ENCODE measurements at regions not wholly inside any gene's neighbourhood (a gene's known extent, or its start where the extent isn't known, plus 50 kb on each side); places are given as distances from the start of the nearest gene placed in this dataset.
A peak's percentile ranks its signal among the peaks of the same experiment; 100 is the strongest.

DNA sequence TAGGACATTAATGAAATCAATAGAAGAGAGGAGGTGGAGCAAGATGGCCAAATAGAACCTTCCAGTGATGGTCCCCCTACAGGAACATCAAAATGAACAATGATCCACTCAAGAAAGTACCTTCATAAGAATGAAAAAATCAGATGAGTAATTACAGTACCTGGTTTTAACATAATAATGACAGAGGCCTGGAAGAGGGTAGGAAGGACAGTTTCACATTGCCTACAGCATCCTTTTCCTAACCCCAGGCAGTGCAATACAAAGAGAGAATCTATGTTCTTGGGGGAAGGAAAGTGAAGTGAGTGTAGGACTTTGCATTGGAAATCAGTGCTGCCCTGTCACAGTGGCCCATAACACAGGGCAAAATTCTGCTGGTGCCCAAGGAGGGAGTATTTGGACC, 81.2 kb upstream of the SPTLC1 start:
- no peak overlapping the region for H3K4me3 Mint-ChIP-seq
- Histone ChIP-seq H3K27ac (ENCODE audit: low read length) (no peak overlapping the region), H3K9me3 (no peaks in the 10 kb centered on the region), H3K36me3 (ENCODE audit: control insufficient read depth in 2 of 2, extremely low read depth in 1 of 2, insufficient read depth in 1 of 2, low read length in 1 of 2) (no peaks in the 10 kb centered on the region), H3K4me1 (ENCODE audit: control insufficient read depth in 1 of 2, extremely low read depth in 1 of 2, insufficient read depth in 2 of 2, low read length in 2 of 2) (no peaks in the 10 kb centered on the region), H3K27me3 (replicated peaks in 1 of 2; ENCODE audit: control insufficient read depth in 2 of 2, extremely low read depth in 1 of 2, insufficient read depth in 2 of 2, low read length in 1 of 2) (peaks cover 0 to 4% of the 10 kb centered on the region in 2 experiments), H3K4me3 (ENCODE audit: control insufficient read depth in 1 of 2, extremely low read depth in 1 of 2, low read length in 1 of 2) (no peak overlapping the region)
- DNase-seq (no peak), ATAC-seq (replicated peaks in 1 of 4) (no peak)
- POLR2A ChIA-PET = no interaction called here
- H3K36me3 Mint-ChIP-seq = peaks cover 7% of the 10 kb centered on the region
- H3K27me3 Mint-ChIP-seq = peaks cover 3 to 13% of the 10 kb centered on the region in 2 donors
- peaks cover 5 to 12% (median 12%) of the 10 kb centered on the region in 3 donors for H3K9me3 Mint-ChIP-seq
- no peak overlapping the region for H3K27ac Mint-ChIP-seq
- H3K4me1 Mint-ChIP-seq = no peaks in the 10 kb centered on the region
- CTCF ChIA-PET = interaction anchor here (0.6 kb wide), 2 partner anchors 13 to 421 kb away, joined by 3 read pairs; no protein-coding TSS in a partner anchor

DNA sequence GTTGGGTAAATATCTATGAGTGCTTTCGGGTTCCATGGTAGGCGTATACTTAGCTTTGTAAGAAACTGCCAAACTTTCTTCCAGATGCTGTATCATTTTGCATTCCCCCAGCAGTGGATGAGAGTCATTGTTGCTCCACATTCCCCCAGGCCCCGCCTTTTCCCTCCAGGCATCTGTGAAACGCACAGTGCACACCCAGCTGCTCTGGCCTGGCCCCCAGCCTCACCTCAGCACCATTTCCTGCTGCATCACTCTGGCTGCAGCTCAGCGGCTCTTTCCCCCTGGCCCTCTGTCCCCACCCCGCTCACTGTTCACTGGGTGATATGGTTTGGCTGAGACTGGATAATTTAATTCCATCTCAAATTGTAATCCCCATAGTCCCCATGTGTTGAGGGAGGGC, 76.6 kb upstream of the SPTLC1 start:
- Histone ChIP-seq H3K4me1 (ENCODE audit: control insufficient read depth in 1 of 2, extremely low read depth in 1 of 2, insufficient read depth in 2 of 2, low read length in 2 of 2) (no peaks in the 10 kb centered on the region), H3K4me3 (ENCODE audit: control insufficient read depth in 1 of 2, extremely low read depth in 1 of 2, low read length in 1 of 2) (no peak overlapping the region), H3K27me3 (replicated peaks in 1 of 2; ENCODE audit: control insufficient read depth in 2 of 2, extremely low read depth in 1 of 2, insufficient read depth in 2 of 2, low read length in 1 of 2) (peaks cover 0 to 13% of the 10 kb centered on the region in 2 experiments), H3K27ac (ENCODE audit: low read length) (no peak overlapping the region), H3K36me3 (ENCODE audit: control insufficient read depth in 2 of 2, extremely low read depth in 1 of 2, insufficient read depth in 1 of 2, low read length in 1 of 2) (no peaks in the 10 kb centered on the region), H3K9me3 (no peaks in the 10 kb centered on the region)
- peaks cover 0 to under 1% (median under 1%) of the 10 kb centered on the region in 3 donors for H3K9me3 Mint-ChIP-seq
- 70% methylated on average over 4 of the region's 6 CpGs for WGBS (ENCODE audit: insufficient coverage)
- POLR2A ChIA-PET = no interaction called here
- CTCF ChIA-PET = no interaction called here
- no peak for DNase-seq
- peaks cover 0 to 17% of the 10 kb centered on the region in 2 donors for H3K27me3 Mint-ChIP-seq
- H3K4me3 Mint-ChIP-seq = no peak overlapping the region
- H3K36me3 Mint-ChIP-seq = no peaks in the 10 kb centered on the region
- no peak for ATAC-seq (replicated peaks in 1 of 4)
- H3K4me1 Mint-ChIP-seq = no peaks in the 10 kb centered on the region
- no peak overlapping the region for H3K27ac Mint-ChIP-seq

DNA sequence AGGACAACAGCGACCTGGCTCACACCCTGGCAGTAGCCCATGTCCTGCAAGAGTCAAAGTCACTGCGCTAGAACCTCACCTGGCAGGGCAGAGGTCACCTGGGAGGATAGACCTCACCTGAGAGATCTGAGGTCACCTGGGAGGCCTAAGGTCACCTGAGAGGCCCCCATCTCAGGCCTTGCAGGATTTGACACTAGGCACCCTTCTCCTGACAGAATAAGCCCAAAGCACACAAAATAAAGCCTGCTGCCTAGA, 75.2 kb upstream of the SPTLC1 start:
- ChIA-PET CTCF (no interaction called here), POLR2A (no interaction called here)
- no peak overlapping the region for H3K27ac ChIP-seq (ENCODE audit: low read length)
- H3K27me3 ChIP-seq (replicated peaks in 1 of 2; ENCODE audit: control insufficient read depth in 2 of 2, extremely low read depth in 1 of 2, insufficient read depth in 2 of 2, low read length in 1 of 2) = peaks cover 0 to 13% of the 10 kb centered on the region in 2 experiments
- H3K4me3 ChIP-seq (ENCODE audit: control insufficient read depth in 1 of 2, extremely low read depth in 1 of 2, low read length in 1 of 2) = no peak overlapping the region
- ATAC-seq (replicated peaks in 1 of 4) = no peak
- no peaks in the 10 kb centered on the region for H3K4me1 Mint-ChIP-seq
- no peak for DNase-seq
- no peak overlapping the region for H3K4me3 Mint-ChIP-seq
- no peaks in the 10 kb centered on the region for H3K36me3 ChIP-seq (ENCODE audit: control insufficient read depth in 2 of 2, extremely low read depth in 1 of 2, insufficient read depth in 1 of 2, low read length in 1 of 2)
- peaks cover 0 to 15% of the 10 kb centered on the region in 2 donors for H3K27me3 Mint-ChIP-seq
- H3K27ac Mint-ChIP-seq = no peak overlapping the region
- H3K36me3 Mint-ChIP-seq = no peaks in the 10 kb centered on the region
- no peaks in the 10 kb centered on the region for H3K4me1 ChIP-seq (ENCODE audit: control insufficient read depth in 1 of 2, extremely low read depth in 1 of 2, insufficient read depth in 2 of 2, low read length in 2 of 2)
- no peaks in the 10 kb centered on the region for H3K9me3 Mint-ChIP-seq
- 100% methylated on average over 2 of the region's 2 CpGs for WGBS (ENCODE audit: insufficient coverage)
- H3K9me3 ChIP-seq = no peaks in the 10 kb centered on the region

DNA sequence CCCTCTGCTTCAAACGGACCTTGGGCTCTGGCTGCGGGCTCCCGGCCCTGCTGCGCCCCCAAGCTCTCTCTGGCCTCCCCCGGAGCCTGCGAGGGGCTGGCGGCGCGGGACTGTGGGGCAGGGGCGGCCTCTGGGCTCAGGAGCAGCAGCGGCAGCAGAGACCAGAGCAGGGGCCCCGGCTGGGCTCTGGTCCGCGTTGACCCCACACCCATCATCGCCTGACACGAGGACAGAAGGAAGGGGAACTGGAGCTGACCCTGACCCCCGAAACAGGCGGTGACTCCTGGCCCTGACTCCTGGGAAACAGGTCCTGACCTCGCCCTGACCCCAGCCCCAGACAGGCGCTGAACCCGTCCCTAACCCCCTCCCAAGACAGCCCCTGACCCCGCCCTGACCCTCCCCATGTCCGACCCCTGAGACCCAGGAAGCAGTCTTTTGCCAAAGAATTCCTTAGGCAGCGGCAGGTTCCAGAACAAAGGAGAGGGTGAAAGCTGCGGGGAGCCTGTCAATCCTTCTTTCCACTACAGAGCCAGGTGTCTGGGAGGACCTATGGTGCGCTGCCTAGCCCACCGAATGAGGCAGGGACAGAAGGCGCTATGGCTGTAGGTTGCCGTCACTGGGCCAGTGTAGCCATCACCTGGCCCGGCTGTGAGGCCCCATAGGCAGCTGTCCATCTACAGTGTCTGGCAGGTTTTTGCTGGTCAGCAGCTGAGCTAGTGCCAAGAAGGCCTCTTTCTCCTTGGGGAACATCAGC, 74.7 kb upstream of the SPTLC1 start:
- Mint-ChIP-seq H3K27me3 (peaks cover 0 to 15% of the 10 kb centered on the region in 2 donors), H3K27ac (no peak overlapping the region), H3K36me3 (no peaks in the 10 kb centered on the region), H3K9me3 (no peaks in the 10 kb centered on the region), H3K4me1 (no peaks in the 10 kb centered on the region), H3K4me3 (no peak overlapping the region)
- Histone ChIP-seq H3K27me3 (replicated peaks in 1 of 2; ENCODE audit: control insufficient read depth in 2 of 2, extremely low read depth in 1 of 2, insufficient read depth in 2 of 2, low read length in 1 of 2) (peaks cover 0 to 13% of the 10 kb centered on the region in 2 experiments), H3K9me3 (no peaks in the 10 kb centered on the region), H3K4me3 (ENCODE audit: control insufficient read depth in 1 of 2, extremely low read depth in 1 of 2, low read length in 1 of 2) (no peak overlapping the region), H3K27ac (ENCODE audit: low read length) (no peak overlapping the region), H3K36me3 (ENCODE audit: control insufficient read depth in 2 of 2, extremely low read depth in 1 of 2, insufficient read depth in 1 of 2, low read length in 1 of 2) (no peaks in the 10 kb centered on the region), H3K4me1 (ENCODE audit: control insufficient read depth in 1 of 2, extremely low read depth in 1 of 2, insufficient read depth in 2 of 2, low read length in 2 of 2) (no peaks in the 10 kb centered on the region)
- ATAC-seq (replicated peaks in 1 of 4) = no peak
- POLR2A ChIA-PET = no interaction called here
- CTCF ChIA-PET = no interaction called here
- no peak for DNase-seq
- 86% methylated on average over 26 of the region's 30 CpGs for WGBS (ENCODE audit: insufficient coverage)

DNA sequence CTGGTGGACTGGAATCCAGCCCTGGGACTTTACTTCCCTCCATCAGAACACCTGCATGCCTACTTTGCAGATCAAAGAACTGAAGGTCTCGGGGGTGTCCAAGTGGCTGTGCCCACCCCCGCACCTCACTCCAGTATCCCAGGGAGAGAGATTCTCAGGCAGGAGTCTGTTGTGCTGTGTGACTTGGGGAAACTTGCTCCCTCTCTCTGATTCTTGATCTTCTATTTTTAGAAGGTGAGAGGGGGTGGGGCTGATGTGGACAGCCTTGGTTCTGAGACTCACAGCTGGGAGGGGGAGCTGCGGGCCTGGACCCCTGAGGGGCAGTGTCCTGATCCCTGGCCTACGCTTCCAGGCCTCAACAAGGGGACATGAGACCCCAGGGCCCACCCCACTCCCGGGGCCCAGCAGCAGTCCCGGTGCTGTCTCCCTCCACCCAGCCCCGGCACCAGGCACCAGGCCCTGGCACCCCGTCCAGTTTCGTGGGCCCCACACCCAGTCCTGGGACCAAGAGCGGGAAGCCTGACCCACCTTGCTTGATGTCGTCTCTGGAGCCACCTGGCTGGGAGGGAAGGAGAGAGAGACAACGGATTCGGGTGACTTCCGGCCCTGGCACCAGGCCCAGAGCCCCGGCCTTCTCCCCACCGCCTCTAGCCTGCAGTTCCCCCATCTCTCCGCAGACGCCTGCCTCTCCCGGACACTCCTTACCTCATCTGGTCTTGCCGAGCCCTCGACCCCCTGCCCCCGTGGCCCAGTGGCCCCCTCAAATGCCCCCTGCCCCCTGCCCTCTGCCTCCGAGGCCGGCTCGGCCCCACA, 74.0 kb upstream of the SPTLC1 start:
- Mint-ChIP-seq H3K4me1 (no peaks in the 10 kb centered on the region), H3K4me3 (no peak overlapping the region), H3K27me3 (peaks cover 5 to 15% of the 10 kb centered on the region in 2 donors), H3K36me3 (no peaks in the 10 kb centered on the region), H3K27ac (no peak overlapping the region), H3K9me3 (no peaks in the 10 kb centered on the region)
- CTCF ChIA-PET = no interaction called here
- POLR2A ChIA-PET = no interaction called here
- Histone ChIP-seq H3K4me3 (ENCODE audit: control insufficient read depth in 1 of 2, extremely low read depth in 1 of 2, low read length in 1 of 2) (no peak overlapping the region), H3K27me3 (replicated peaks in 1 of 2; ENCODE audit: control insufficient read depth in 2 of 2, extremely low read depth in 1 of 2, insufficient read depth in 2 of 2, low read length in 1 of 2) (peaks cover 0 to 13% of the 10 kb centered on the region in 2 experiments), H3K27ac (ENCODE audit: low read length) (no peak overlapping the region), H3K36me3 (ENCODE audit: control insufficient read depth in 2 of 2, extremely low read depth in 1 of 2, insufficient read depth in 1 of 2, low read length in 1 of 2) (no peaks in the 10 kb centered on the region), H3K4me1 (ENCODE audit: control insufficient read depth in 1 of 2, extremely low read depth in 1 of 2, insufficient read depth in 2 of 2, low read length in 2 of 2) (no peaks in the 10 kb centered on the region), H3K9me3 (no peaks in the 10 kb centered on the region)
- 66% methylated on average over 9 of the region's 25 CpGs for WGBS (ENCODE audit: insufficient coverage)
- DNase-seq (peak in 3 of 35 experiments; percentile 4 to 12 (median 5)), ATAC-seq (replicated peaks in 1 of 4) (no peak)

DNA sequence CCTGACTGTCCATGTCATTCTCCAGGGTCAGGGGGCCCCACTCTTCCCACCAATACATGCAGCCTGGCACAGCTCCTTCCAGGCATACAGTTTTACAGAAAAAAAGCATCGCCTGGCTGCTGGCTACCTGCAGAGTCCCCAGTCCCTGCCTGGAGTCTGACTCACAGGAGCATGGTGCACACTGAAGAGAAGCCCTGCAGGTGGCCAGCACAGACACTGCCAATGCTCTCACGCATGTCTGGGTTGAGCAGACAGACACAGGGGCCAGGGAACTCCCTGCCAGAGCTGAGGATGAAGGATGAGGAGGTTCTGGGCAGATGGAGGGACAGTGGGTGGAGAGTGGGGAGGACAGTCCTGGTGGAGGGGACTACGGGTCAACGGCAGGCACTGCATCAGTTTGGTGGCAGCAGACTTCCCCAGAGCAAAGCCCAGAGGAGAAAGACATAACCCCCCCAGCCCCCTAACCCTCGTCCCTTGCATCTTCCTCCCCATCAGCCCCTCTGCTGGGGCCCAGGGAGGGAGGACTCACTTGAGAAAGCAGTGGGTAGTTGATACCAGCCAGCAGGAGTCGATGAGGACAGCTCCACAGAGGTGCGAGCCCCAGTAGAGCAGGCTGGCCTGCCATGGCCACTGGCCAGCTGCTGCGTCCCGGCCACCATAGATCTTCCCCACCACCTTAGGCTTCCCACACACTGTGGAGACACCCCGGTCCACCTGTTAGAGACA, 72.9 kb upstream of the SPTLC1 start:
- H3K36me3 ChIP-seq (ENCODE audit: control insufficient read depth in 2 of 2, extremely low read depth in 1 of 2, insufficient read depth in 1 of 2, low read length in 1 of 2) = no peaks in the 10 kb centered on the region
- peaks cover 0 to 16% of the 10 kb centered on the region in 2 experiments for H3K27me3 ChIP-seq (replicated peaks in 1 of 2; ENCODE audit: control insufficient read depth in 2 of 2, extremely low read depth in 1 of 2, insufficient read depth in 2 of 2, low read length in 1 of 2)
- ATAC-seq (replicated peaks in 1 of 4) (no peak), DNase-seq (no peak)
- CTCF ChIA-PET = no interaction called here
- Mint-ChIP-seq H3K4me1 (no peaks in the 10 kb centered on the region), H3K4me3 (no peak overlapping the region), H3K9me3 (no peaks in the 10 kb centered on the region), H3K36me3 (no peaks in the 10 kb centered on the region), H3K27ac (no peak overlapping the region), H3K27me3 (peaks cover 8 to 13% of the 10 kb centered on the region in 2 donors)
- POLR2A ChIA-PET = no interaction called here
- 86% methylated on average over 6 of the region's 10 CpGs for WGBS (ENCODE audit: insufficient coverage)
- no peaks in the 10 kb centered on the region for H3K4me1 ChIP-seq (ENCODE audit: control insufficient read depth in 1 of 2, extremely low read depth in 1 of 2, insufficient read depth in 2 of 2, low read length in 2 of 2)
- H3K9me3 ChIP-seq = no peaks in the 10 kb centered on the region
- no peak overlapping the region for H3K4me3 ChIP-seq (ENCODE audit: control insufficient read depth in 1 of 2, extremely low read depth in 1 of 2, low read length in 1 of 2)
- H3K27ac ChIP-seq (ENCODE audit: low read length) = no peak overlapping the region
